ENCODE measurements at regions not wholly inside any gene's neighbourhood (a gene's known extent, or its start where the extent isn't known, plus 50 kb on each side); places are given as distances from the start of the nearest gene placed in this dataset.

DNA sequence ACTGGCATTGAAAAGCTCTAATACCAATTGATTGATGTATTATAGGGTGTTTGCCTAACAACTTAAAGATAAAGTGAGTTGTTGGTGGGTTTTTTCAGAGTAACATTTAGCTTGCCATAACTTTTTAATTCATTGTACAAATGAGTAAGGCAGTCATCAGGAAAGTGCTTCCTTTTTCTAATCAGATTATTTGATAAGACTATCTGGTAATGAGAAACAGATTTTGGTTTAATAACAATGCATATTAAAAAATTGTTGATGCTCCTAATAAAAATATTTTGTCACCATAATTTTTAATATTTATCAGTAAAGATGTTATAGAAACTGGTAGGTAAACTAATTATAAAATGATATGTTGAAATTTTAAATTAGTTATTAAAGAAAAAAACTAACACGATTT, 51.3 kb downstream of the BLTP1 start:
- no peak for DNase-seq (ENCODE audit: low spot score)

DNA sequence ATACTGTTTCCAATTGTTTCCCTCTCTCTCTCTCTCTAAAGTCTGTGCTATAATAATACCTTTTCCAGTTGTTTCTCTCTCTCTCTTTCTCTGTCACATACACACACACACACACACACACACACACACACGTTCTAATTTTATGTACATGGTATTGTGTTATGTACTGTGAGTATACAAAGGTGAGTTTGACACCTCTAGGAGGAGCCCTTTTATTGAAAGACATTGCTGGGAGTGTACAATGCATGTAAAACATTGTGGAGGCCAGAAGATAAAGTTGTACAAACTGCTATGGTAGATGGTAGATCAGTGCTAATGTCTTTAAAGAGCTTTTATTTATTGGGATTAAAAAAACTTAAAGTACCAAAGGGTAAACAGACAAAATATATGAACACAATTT, 53.6 kb downstream of the BLTP1 start:
- peak; percentile 7 for DNase-seq (ENCODE audit: low spot score)

DNA sequence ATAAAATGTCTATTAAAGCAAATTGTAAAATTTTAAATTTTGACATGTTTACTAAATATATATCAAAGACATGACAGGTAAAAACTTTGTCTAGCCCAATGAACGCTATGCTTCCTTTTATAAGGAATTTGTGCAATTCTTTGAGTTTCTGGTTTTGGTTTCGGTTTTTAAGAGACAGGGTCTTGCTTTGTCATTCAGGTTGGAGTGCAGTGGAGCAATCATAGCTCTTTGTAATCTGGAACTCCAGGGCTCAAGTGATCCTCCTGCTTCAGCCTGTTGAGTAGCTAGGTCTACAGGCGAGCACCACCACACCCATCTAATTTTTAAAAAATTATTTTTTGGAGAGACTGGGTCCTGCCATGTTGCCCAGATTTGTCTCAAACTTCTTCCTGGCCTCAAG, 60.7 kb downstream of the BLTP1 start:
- no peak for DNase-seq (ENCODE audit: low spot score)

DNA sequence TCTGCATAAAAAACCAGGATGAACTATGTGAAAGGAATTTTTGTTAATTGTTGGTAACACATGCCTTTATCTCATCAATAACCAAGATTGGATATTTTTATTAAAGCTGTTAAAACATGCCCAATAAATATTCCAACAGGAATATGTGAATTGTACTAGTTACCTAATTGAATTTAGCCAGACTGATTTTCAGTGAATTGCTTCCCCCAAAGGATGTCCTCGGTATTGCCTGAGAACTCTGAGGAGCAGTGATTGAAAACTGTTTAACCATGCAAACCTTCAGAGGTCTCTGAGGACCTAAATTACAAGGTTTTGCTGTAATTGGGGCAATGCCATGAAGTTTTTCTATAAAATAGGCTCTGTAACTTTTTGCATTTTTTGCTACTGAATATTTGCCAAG, 66.6 kb downstream of the BLTP1 start:
- DNase-seq (ENCODE audit: low spot score), result peak; percentile 32

DNA sequence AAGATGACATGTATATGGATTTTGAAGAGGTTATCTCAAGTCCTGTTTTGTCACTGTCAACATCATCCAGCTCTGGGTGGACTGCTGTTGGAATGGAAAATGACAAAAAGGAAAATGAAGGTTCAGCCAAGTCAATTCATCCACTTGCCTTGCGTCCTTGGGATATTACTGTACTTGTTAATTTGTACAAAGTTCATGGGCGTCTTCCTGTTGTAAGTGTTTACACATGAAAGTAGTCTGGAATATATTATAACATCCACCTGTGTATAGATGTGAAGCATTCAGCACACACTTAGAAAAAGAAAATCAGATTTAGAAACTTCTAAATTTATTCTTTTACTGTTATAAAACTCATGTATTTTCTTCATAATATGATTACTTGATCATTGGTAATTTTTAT, 67.2 kb downstream of the BLTP1 start:
- DNase-seq (ENCODE audit: low spot score), result no peak

DNA sequence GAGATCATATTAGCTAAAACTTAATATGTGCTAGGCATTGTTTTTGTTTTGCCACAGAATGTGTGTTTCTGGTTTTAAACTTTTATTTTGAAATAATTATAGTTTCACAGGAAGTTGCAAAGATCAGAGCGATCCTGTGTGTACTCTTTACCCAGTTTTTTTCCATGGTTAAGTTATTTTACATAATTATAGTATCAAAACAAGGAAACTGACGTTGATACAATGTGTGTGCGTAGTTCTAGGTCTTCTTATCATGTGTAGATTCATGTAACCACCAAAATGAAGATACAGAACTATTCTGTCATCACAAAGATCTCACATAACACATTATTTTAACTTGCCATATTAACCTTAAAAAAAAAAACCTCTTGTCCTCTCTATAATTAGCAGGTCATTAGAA, 69.2 kb downstream of the BLTP1 start:
- DNase-seq (ENCODE audit: low spot score), result no peak

DNA sequence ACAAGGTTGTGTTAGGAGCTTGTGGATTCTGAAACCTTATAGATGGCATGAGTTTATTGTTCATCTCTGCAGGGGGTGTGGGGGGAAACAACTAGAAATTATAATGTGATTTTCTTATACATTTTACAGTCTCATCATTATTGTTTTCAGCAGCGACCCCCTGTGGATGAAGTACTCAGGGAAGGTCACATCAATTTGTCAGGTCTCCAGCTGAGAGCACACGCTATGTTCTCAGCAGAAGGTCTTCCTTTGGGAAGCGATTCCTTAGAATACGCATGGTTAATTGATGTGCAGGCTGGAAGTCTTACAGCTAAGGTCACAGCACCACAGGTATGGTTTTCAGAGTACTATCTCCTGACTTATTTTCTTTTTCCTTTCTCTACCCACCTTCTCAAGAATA, 72.2 kb downstream of the BLTP1 start:
- DNase-seq (ENCODE audit: low spot score), result peak; percentile 45

DNA sequence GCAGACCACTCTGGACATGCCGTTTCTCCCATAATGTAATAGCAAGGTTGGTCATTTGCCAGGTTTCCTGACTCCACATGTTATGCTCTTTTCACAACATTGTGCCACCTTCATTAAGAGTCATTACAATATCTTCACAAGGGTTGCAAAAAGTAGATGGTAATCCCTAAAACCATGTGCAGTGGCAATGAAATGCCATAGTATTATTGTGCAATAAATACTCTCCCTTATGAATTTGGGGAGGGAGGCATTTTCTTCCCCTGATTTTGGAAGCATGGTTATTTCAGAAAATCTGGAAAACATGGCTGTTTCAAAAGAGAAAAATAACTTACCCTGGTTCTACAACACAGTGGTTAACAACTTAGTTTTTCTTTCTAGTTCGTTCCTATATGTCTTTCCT, 75.1 kb downstream of the BLTP1 start:
- DNase-seq (ENCODE audit: low spot score), result no peak

DNA sequence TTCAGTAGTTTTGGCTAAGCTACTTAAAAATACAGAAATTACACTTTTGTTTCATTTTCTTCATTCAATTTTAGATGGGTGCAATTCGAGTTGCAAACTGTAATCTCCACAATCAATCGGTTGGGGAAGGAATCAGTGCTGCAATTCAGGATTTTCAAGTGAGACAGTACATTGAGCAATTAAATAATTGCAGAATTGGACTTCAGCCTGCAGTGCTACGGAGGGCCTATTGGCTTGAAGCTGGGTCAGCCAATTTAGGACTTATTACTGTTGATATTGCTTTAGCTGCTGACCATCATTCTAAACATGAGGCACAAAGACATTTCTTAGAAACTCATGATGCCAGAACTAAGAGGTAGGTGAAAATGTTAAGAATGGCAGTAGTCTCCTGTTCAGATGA, 77.7 kb downstream of the BLTP1 start:
- DNase-seq (ENCODE audit: low spot score), result no peak

DNA sequence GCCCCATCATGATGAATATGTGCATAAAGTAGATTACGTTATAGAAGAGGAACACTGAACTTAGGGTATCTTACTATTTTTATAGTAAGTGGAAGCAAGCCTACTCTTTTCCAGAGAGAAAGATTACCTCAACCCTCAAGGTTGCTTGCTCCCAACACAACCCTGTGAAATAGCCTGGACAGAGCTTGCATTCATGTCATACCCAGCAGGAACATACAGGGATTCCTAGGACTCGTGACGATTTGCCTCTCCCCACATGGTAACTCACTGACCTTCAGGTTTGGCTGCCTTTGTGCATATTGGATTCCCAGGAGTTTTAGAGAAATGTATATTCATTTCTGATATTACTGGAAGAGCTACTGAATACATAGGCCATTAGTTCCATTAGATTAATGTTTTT, 80.5 kb downstream of the BLTP1 start:
- no peak for DNase-seq (ENCODE audit: low spot score)

DNA sequence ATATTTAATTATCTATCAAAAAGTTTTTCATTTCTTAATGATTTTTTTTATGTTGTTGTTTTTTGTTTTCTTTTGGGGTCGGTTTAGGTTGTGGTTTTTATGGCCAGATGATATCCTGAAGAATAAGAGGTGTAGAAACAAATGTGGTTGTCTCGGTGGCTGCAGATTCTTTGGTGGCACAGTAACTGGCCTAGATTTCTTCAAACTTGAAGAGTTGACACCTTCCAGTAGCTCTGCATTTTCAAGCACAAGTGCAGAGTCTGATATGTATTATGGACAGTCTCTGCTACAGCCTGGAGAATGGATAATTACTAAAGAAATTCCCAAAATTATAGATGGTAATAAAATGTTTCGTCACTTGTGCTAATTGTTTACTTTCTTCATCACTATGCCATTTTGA, 82.6 kb downstream of the BLTP1 start:
- DNase-seq (ENCODE audit: low spot score), result no peak

DNA sequence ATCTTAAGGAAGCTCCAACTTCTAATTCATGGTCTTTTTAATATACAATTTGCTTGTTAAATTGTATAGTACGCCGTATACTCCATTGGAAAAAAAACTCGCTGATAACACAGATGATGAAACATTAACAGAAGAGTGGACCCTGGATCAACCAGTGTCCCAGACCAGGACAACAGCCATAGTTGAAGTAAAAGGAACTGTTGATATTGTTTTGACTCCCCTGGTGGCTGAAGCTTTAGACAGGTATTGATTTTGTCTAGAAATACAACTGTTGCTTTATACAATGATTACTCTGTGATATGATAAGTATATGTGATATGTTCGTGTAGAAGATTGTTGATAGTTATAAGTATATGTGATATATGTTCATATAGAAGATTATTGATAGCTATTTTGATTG, 91.7 kb downstream of the BLTP1 start:
- DNase-seq (ENCODE audit: low spot score), result no peak

DNA sequence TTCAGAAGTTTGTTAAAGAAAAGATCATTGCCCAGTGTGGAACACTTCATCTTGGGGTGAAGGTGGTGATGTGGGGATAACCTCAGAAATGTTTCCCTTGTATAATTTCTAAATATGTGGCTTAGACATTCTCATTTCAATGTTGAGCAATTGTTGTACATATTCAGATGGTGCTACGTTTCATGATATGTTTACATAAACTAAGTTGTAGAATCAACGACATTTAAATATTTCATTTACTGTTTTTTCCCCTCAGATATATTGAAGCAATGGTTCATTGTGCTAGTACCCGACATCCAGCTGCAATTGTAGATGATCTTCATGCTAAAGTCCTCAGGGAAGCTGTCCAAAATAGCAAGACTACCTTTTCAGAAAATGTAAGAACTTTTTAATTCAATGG, 92.6 kb downstream of the BLTP1 start:
- DNase-seq (ENCODE audit: low spot score), result no peak

DNA sequence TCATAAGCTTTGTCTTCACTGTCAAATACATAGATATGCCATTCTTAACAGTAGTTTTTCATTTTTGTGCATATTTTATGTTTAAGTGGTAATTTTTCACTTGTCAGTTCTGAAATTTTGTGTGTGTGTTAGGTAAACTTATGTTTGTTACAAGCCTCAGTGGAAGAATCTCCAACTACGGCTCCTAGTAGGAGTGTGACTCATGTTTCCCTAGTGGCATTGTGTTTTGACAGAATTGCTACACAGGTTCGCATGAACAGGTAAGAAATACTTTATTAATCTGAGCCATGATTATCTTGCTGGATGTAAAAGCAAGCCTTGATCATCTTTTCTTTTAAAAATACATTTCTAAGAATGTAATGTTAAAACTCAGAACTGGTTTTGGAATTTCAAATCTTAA, 94.4 kb downstream of the BLTP1 start:
- no peak for DNase-seq (ENCODE audit: low spot score)

DNA sequence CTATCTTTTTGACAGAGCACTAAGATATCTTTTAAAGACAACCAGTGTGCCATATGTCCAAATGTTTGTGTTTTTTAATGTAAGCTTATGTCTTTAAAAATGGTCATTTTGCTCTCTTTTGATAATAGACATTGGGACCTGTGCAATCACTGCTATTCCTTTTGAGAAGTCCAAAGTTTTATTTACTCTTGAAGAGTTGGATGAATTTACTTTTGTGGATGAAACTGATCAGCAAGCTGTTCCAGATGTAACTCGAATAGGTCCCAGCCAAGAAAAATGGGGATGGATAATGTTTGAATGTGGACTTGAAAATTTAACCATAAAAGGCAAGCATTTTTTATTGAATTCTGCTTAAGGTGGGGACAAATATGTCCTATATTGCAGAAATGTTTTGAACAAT, 97.2 kb downstream of the BLTP1 start:
- no peak for DNase-seq (ENCODE audit: low spot score)

DNA sequence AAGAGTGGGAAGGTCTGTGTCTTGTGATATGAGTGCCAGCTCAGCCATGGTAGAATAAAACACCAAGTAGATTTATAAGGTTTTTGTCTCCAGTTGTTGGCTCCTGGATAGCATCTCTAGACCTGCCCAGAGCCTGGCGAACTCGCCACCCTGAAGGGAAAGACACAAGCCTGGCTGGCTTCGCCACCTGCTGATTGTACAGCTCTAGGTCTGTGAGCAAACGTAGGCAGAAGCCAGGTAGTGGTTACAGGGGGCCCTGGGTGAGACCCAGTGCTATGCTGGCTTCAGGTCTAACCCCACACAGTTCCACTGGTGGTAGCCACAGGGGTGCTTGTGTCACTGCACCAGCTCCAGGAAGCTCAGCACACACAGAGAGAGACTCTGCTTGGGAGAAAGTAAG, 100.5 kb downstream of the BLTP1 start:
- no peak for DNase-seq (ENCODE audit: low spot score)

DNA sequence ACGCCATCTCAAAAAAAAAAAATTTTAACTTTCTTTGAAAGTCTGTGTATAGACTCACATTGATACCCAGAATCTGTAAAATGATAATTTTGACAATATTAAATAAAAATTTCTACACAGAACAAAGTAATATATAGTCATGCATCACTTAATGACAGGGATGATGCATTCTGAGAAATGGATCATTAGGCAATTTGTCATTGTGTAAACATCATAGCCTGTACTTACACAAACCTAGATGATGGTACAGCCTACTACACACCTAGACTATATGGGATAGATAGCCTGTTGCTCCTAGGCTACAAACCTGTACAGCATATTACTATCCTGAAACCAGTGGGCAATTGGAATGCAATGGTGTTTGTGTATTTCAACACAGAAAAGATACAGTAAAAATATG, 107.7 kb downstream of the BLTP1 start:
- DNase-seq (ENCODE audit: low spot score), result no peak

DNA sequence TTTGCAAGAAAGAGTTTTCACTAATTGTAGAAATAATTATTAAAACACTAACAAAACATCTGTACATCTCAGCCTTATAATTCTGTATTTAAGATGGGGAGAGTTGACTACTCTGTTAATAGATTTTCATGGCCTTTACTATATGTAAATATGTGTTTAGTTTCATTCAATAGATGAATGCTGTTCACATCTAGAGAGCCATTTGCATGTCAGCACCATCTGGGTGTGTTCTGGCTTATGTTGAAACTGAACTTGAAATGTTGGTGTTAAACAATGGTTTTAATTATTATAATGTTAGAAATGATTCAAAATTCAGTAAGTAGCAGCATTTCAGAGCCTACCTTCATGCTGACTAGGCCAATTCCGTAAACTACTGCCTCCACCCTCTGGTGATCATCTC, 102.5 kb upstream of the ADAD1 start:
- no peak for DNase-seq (ENCODE audit: low spot score)

DNA sequence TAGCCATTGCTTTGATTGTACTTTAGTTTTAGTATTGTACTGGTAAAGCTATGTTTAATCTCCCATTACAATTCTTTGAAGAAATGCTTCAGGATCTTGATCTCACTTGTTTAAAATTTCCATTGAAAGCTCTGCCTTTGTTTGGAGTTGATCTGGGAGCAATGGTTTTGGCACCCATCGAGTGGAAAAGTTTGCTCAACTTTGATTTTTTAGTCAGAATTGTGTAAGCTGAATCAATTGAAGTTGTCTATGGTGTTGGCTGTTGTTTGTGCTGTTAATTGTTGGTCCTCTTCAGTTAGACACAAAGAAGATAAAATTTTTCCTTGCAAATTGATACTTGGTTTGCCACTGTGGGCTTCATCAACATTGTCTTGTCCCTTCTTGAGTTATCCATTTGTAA, 99.8 kb upstream of the ADAD1 start:
- no peak for DNase-seq (ENCODE audit: low spot score)

DNA sequence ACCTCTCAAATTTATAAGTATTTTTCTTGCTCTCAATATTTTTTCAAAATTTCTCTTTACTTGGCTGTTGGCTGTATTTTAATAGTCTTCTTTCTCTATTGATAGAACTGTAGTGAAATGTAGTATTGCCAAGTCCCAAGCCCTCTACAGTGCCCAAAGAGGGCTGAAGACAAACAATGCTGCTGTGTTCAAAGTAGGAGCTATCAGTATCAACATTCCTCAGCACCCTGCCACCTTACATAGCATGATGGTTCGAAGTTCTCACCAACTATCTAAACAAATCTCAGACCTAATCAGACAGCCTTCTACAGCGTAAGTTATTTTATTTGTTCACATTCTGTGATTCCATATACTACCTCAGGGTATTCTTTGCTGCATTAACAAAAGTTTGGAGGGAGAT, 99.1 kb upstream of the ADAD1 start:
- DNase-seq (ENCODE audit: low spot score), result no peak

DNA sequence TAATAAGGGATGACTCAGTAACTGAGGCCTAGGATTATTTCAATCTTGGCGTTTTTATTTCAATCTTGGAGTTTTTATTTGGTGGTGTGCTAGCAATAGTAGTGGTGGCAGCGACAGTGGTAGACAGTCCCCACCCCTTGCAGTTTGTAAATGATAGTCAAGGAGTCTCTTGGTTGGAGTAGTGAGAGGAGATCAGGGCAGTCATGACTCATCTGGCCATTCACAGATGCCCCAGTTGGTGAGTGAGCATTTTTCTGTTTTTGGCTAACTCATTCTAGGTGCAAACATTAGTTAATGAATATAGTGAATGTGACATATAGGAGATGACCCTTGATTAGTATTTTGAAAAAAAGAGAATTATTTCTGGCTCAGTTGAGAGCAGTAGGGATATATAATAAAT, 93.5 kb upstream of the ADAD1 start:
- no peak for DNase-seq (ENCODE audit: low spot score)

DNA sequence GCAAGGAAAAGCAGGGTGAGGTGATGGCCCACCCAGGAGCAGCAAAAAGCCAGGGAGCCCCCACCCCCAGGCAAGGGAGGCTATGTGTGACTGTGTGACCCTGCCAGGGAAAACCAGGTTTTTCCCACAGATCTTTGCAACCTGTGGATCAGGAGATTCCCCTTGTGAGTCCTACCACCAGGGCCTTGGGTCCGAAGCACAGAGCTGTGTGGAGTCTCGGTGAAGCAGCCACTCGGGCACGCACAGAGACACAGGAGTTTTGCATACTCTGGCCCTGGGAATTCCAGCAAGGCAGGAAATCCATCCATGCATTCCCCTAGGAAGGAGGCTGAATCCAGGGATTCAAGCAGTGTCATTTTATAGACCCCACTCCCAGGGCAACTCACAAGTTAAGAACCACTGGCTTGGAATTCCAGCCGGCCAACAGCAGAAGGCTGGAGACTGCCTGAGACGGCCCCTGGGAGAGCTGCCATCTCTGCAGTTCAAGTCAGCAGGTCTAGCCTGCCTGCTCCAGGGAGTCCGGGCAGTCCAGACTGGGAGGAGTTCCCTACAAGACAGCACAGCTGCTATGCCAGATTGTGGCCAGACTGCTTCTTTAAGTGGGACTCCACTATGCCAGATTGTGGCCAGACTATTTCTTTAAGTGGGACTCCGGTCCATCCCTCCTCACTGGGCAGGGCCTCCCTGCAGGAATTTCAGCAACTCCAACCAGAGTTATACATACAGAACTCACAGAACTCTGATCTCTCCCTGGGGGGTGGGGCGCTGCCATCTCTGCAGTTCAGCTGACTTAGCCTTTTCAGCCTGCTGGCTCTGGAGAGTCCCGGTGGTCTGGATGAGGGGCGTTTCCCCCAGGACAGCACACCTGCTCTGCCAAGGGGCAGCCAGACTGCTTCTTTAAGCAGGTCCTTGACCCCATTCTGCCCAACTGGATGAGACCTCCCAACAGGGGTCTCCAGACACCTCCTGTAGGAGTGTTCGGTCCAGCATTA, 85.1 kb upstream of the ADAD1 start:
- no peak for DNase-seq (ENCODE audit: low spot score)

DNA sequence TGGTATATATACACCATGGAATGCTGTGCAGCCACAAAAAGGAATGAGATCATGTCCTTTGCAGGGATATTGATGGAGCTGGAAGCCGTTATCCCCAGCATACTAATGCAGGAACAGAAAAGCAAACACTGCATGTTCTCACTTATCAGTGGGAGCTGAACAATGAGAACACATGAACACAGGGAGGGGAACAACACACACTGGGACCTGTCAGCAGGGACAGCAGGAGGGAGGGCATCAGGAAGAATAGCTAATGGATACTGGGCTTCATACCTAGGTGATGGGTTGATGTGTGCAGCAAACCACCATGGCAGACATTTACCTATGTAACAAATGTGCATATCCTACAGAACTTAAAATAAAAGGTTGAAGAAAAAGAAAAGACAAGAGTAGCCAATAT, 81.1 kb upstream of the ADAD1 start:
- DNase-seq (ENCODE audit: low spot score), result no peak

DNA sequence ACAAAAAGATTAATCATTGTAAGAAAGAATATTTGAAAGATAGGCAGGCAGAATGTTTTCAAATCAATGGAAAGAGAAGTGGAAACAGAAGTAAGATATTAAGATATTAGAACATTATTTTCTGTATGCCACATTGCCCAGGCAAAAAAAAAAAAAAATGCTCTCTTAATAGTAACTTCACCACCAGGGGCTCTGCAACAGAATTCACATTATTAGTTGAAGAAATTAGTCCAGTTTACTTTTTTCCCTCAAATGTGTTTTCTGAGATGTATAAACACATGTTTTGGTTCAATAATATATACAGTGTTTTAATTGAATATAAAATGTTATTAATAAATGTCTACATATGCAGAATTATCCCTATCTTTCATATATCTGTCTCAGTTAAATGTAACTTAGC, 78.0 kb upstream of the ADAD1 start:
- peak; percentile 13 for DNase-seq (ENCODE audit: low spot score)

Data from NAMALWA (cell line).